Endothelial cell of umbilical vein (primary cell): ENCODE measurements at regions not wholly inside any gene's neighbourhood (a gene's known extent, or its start where the extent isn't known, plus 50 kb on each side); places are given as distances from the start of the nearest gene placed in this dataset.

Experiments
- EZH2 ChIP-seq: IDR thresholded peaks from 2 replicates; pipeline ENCODE4 v1.6.1; 2012; ENCODE audit warnings: borderline replicate concordance, low read depth, mild to moderate bottlenecking, moderate library complexity, low read length, inconsistent platforms; ENCODE audit not compliant: severe bottlenecking
- FOS ChIP-seq: IDR thresholded peaks from 2 replicates; pipeline ENCODE4 v1.6.1; 2011; ENCODE audit warnings: mild to moderate bottlenecking, low read length, moderate library complexity, borderline replicate concordance; ENCODE audit not compliant: insufficient read depth
- GATA2 ChIP-seq: IDR thresholded peaks from 2 replicates; pipeline ENCODE4 v1.7.0; 2011; ENCODE audit warnings: low read depth, mild to moderate bottlenecking, moderate library complexity, mixed read lengths, low read length; ENCODE audit not compliant: insufficient read length, insufficient read depth
- JUN ChIP-seq: IDR thresholded peaks from 2 replicates; pipeline ENCODE4 v1.6.1; 2011; ENCODE audit warnings: borderline replicate concordance, low read depth; ENCODE audit not compliant: insufficient read length, insufficient read depth
- MYC ChIP-seq: IDR thresholded peaks from one replicate; pipeline ENCODE4 v1.6.1; 2011; ENCODE audit warnings: mild to moderate bottlenecking, low read depth, low read length
- POLR2A ChIP-seq: IDR thresholded peaks from 2 replicates; pipeline ENCODE4 v1.6.1; 2012; ENCODE audit warnings: low read depth, mild to moderate bottlenecking, control low read depth, low read length
- POLR2AphosphoS5 ChIP-seq: IDR thresholded peaks from 2 replicates; pipeline ENCODE4 v1.6.1; 2012; ENCODE audit warnings: low read depth, mild to moderate bottlenecking, control low read depth, low read length, moderate library complexity; ENCODE audit not compliant: insufficient read depth
- TF ChIP-seq, protein P1 (sequence below), 2 donors: IDR thresholded peaks; 1 replicate in 1 of 2; 2 replicates in 1 of 2; pipeline ENCODE4 v1.5.1; 2011; ENCODE audit warnings: low read length in 2 of 2, mild to moderate bottlenecking in 2 of 2, moderate library complexity in 2 of 2, control low read depth in 1 of 2, inconsistent platforms in 1 of 2, low read depth in 1 of 2; ENCODE audit not compliant: insufficient read depth in 1 of 2; ENCODE audit errors: extremely low read depth in 1 of 2
- TF ChIP-seq, protein P2 (sequence below): IDR thresholded peaks from 2 replicates; pipeline ENCODE4 v1.6.1; 2011; ENCODE audit not compliant: insufficient read depth, insufficient read length

GRCh38 chr13:68428292-68428691, 1198.2 kb upstream of the PCDH9 start:
- TF ChIP-seq, protein P1, sequence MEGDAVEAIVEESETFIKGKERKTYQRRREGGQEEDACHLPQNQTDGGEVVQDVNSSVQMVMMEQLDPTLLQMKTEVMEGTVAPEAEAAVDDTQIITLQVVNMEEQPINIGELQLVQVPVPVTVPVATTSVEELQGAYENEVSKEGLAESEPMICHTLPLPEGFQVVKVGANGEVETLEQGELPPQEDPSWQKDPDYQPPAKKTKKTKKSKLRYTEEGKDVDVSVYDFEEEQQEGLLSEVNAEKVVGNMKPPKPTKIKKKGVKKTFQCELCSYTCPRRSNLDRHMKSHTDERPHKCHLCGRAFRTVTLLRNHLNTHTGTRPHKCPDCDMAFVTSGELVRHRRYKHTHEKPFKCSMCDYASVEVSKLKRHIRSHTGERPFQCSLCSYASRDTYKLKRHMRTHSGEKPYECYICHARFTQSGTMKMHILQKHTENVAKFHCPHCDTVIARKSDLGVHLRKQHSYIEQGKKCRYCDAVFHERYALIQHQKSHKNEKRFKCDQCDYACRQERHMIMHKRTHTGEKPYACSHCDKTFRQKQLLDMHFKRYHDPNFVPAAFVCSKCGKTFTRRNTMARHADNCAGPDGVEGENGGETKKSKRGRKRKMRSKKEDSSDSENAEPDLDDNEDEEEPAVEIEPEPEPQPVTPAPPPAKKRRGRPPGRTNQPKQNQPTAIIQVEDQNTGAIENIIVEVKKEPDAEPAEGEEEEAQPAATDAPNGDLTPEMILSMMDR (IDR thresholded peaks at IDR 0.05; ENCODE audit: extremely low read depth in 1 of 2, insufficient read depth in 1 of 2, low read depth in 1 of 2, low read length in 2 of 2): no peak
- TF ChIP-seq, protein P2, sequence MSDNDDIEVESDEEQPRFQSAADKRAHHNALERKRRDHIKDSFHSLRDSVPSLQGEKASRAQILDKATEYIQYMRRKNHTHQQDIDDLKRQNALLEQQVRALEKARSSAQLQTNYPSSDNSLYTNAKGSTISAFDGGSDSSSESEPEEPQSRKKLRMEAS: no peak
- TF ChIP-seq FOS (no peak), EZH2 (no peak), POLR2A (no peak), POLR2AphosphoS5 (no peak), MYC (no peak), GATA2 (no peak), JUN (no peak)
